NCI-H748 (cell line): ENCODE measurements at regions not wholly inside any gene's neighbourhood (a gene's known extent, or its start where the extent isn't known, plus 50 kb on each side); places are given as distances from the start of the nearest gene placed in this dataset.

Experiments used
- DNase-seq: peaks from one replicate; lab custom pipeline; 2025; ENCODE audit not compliant: unreplicated experiment; lab: John Stamatoyannopoulos, UW

DNA sequence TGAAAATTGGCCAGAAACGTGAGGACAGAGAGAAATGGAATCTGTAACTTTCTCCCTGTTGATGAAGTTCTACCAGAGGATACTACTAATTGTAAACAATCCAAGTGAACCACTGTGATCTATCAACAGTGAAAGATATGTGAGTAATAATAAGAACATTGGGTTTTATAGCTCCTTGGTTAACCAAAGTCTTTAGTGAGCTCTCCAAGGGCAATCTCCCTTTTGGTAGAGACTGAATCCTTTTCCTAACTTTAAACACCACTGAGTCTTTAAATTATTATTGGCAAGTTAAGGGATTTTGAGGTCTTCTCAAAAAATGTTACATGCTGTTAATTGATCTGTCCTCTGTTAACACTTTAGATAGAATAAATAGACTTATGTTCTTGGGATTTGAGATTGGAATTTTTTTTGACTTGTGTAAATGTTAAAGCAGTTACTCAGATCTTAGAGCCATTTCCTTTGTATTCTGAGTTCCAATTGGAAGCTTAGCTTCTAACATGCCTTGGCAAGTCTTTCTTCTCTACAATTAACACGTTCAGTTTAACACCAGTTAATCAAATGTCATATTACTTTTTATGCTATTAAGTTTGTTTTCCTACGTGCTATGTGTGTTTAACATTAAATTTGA is 338.2 kb upstream of the DDHD1 start:
- DNase-seq: no peak

DNA sequence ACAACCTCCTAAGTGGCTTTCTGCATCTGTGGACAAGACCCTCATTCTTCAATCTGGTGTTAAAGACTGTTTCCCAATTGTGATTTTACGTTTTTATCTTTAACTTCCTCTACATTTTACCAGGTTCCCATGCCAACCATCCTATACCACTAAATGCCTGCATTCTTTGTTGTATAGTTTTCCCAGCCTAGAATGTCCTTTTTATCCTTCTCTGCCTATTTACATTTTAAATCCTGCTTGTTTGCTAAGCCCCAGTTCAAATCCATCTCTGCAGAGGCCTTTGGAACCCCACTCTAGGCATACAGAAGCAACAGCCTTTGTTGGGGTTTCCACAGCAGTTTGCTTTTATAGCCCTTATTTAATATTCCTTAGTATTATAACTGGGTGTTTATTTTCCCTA is 325.1 kb upstream of the DDHD1 start:
- DNase-seq: no peak

DNA sequence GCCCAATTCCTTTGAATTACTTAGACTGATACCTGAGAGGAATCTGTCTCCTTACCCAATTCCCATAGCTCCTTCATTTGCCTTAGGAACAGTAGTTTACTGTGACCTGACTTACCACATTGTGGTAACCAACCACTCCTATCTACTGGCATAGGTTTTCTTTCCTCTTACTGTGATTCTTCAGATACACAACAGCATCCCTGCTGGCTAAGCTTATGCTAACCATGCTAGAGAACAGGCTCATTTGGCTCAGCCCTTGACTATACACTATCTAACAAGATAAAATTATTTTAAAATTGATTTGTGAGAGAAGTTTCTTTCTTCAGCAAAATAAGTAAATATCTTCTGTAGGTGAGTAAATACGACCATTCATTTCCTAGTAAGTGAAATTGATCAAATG is 320.4 kb upstream of the DDHD1 start:
- DNase-seq: no peak

DNA sequence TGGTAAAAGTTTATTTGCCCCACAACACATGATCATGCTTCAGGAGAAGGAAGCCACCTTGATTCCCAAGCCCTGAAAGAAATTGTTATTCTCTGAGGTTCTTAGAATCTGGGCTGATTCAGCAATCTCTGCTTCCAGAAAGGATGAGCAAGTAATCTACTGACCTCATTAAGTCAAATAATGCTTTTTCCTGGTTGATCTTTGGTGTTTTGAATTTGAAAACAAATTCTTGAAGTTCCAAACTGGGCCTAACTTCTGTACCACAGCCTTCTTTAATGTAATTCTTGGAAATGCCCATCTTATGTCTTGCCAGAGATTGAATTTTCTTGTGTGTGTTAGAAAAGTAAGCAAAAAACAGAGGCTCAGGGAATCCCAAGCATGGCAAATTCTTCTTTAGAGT is 319.2 kb upstream of the DDHD1 start:
- DNase-seq: no peak

DNA sequence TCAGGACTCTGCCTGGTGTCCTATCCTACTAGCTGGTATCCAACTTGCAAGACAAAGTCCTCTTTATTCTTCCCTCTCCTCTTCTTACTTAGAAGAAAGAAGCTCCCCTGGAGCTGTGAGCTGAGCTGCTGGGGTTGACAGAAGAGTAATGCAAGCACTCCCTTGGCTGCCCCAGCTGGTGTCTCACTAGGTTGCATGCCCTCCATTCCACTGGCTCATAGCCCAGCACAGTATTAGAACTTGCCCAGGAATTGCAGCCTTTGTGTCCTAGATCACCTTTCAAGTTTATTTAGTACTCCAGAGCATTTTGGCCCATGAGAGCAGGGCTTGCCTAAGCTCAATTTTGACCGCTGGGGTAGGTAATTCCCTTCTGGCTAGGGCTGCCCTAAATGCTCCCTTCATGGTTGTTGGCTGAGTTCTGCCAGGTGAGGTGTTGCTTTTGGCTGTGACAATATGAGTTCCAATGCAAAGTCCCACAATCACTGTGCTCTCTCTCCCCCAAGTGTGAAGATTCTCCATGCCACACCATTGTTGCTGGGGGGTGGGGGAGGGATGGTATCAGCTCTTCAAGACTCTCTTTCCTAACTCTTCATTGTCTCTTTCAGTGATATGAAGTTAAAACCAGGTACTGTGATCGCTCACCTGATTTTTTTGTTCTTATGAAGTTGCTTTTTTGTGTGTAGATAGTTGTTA is 317.4 kb upstream of the DDHD1 start:
- DNase-seq: no peak

DNA sequence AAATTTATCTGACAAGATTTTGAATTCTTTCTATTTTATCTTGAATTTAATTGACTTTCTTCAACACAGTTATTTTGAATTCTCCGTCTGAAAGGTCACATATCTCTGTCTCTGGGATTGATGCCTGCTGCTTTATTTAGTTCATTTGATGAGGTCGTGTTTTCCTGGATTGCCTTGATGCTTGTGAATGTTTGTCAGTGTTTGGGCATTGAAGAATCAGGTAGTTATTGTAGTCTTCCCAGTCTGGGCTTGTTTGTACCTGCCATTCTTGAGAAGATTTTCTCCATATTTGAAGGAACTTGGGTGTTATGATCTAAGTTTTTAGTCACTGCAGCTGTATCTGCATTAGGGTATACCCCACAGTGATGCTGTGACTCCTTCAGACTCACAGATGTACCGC is 315.8 kb upstream of the DDHD1 start:
- DNase-seq: no peak

DNA sequence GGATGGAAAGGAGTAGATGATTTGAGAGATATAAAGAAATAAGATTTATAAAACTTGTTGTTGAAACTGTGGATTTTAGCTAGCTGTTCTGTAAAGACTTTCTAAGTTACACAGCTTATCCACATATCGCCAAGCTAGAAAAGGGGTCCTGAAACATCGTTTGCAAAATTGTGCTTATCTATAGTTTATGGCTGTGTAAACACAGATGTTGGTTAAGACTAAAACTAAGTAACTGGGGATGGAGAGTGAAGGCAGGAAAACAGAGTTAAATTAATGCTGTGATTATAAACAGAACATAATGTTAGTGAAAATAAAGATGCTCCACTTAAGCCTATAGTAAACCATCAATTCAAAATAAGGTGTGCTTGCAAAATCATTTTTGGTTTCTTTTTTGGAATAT is 311.3 kb upstream of the DDHD1 start:
- no peak for DNase-seq

DNA sequence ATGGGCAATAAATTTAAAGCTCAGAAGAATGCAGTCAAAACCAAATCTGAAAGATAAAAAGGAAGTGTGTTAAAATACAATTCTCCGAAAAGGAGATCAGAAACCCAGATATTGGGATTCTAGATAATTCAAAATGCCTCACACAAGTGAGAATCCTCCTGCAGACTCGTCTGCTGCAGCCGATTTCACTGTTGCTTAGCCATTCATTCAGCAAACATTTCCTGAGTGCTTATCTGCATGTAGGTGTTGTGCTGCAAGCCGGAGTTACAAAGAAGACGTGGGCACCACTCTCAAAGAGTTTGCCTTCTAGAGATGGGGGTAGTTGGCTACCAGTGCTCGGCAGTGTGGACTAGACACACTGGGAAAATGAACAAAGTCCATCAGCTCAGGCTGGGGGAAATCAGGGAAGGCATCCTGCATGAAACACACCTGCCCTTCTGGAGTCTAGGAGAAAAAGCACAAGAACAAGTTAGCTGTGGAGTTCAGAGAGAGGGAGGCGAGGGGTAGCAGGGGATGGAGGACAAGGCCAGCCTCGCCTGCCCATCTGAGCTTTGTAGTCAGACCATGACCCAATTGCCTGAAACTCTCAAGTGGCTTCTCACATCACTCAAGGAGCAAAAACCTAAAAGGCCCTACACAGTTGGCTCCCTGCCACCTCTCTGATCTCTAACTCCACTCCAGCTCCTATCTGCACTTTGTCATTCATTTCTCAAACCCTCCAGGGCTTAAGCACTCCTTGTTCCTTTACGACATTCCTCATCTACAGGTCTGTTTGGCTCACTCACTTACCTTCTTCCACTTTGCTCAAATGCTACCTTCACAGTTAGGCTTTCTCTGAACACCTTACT is 310.0 kb upstream of the DDHD1 start:
- no peak for DNase-seq

DNA sequence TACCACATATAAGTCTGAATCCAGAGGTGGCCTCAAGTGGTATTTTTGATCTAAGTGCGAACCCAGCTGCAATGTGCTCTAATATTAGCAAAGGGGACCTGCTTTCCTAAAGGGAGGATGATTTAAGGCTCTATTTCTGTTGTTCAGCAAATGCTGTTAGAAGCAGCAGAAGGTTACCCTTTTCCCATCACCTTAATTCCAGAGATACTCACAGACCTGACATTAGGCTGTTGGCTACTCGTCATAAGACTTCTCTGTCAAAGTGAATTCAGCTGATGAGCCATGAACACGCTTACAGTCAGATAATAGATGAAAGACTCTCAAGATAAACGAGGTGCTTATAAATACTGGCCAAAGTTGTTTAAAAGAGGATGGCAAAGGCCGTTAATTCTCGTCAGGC is 308.7 kb upstream of the DDHD1 start:
- DNase-seq: no peak

DNA sequence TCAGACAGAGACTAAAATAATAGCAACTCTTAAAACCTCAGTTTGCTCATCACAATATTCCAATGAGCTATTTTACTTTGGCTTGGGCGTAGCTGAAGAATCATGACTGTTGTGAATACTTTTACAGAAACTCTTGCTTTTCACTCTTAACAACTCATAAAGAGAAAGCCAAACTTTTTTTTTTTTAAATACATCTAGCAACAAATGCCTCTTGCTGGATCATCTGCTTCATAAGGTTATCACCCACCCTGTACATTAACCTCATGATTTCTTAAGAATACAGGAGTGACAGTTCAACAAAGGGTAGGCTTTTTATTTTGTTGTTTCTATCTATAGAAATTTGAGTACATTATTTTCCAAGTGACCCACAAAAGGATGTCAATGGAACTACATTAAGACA is 307.4 kb upstream of the DDHD1 start:
- no peak for DNase-seq

DNA sequence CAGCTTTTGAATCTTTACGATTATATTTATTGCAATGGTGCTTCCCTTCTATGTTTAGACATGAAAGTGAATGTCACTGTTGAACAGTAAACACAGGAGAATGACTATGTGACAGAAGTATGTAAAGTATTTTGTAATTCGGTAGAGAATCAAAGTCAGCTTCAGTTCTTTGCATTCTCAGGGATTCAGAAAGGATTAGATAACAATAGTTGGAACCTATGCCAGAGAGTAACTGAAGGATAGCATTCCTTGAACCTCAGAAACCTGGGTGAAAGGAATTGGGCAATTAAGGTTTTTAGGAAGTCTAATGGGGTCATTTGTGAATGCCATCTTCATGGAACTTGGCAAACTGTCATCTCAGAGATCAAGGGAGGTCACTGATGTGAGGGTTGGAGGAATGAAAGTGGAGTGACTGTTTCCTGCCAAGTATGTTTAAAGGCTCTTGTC is 305.3 kb upstream of the DDHD1 start:
- no peak for DNase-seq

DNA sequence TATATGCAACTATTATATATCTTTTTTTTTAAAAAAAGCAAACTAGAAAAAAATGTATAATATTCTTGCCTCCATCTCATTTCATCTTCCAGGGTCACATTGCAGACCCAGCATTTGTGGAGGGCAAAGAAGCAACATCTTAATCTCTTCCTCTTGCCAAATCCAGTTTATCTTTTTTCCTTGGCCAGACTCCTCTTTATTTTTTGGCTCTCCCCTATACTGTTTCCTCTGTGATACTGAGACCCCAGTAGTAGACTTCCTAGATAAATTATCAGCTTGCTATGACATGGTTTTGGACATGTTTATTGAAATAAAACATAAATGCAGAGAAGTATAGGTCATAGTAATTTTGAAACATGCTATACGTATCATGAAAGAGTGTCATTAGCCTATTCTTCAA is 303.8 kb upstream of the DDHD1 start:
- no peak for DNase-seq

DNA sequence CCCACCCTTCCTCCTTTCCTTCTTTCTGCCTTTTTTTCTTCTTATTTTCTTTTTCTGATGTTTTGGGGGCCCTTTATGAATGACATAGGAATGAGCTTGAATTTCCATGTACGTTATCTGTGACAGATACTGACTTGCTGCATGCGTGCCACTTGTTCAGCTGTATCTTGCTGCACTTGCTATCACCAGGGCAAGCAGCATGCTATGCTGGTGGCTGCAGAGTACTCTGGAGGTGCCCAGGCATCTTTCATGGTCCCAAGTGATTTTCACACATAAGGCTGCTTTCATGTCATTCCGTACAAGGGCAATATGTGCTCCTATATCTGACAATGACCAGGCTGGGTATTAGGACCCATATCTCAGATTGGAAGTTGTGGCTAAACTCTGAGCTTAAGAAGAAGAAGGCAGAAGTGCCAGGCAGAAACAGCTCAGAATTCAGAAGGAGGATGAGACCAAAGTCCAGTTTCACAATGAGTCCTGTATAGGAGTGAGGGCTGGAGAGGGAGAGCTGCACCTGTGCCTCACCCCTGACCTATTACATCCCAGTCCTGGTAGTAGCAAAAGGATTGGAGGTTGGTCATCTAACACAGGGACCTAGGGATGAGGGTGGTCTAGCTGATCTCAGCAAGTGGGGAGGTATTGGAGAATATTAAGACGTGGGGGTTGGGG is 299.0 kb upstream of the DDHD1 start:
- DNase-seq: no peak

DNA sequence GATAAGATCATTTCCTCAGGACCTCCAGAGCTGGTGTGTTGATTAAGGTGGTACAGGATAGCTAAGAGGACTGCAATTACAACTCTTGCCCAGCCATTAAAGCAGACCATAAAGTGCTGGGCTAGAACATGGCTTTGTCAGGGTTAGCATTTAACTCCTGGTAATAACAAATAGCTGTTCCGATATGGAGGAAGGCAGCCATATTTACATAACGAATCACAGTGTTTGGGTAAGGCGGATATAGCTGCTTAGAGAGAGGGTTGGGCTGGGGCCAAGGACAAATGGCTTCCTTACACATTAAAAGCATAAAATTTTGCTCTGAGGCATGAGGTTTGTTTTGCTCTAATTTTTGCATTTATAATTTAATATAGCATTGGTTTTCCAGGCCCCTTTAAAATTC is 297.7 kb upstream of the DDHD1 start:
- DNase-seq: peak; percentile 17

DNA sequence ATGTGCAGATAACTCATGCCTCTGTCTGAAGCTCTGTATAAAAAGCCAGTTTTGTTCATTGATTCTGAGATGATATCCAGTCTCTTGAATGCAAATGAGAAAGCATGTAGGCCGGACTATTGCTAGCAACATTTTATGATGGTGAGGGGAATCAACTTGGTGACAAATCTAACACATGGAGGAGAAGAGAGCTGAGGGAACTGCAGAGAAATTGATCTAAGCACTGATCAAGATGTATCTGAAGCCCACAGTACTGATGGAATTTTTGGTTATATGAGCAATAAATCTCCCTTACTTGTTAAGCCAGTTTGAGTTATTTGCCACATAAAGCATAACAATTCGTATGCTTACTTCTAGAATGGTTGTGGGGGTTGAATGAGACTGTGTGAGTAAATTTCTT is 295.6 kb upstream of the DDHD1 start:
- no peak for DNase-seq

DNA sequence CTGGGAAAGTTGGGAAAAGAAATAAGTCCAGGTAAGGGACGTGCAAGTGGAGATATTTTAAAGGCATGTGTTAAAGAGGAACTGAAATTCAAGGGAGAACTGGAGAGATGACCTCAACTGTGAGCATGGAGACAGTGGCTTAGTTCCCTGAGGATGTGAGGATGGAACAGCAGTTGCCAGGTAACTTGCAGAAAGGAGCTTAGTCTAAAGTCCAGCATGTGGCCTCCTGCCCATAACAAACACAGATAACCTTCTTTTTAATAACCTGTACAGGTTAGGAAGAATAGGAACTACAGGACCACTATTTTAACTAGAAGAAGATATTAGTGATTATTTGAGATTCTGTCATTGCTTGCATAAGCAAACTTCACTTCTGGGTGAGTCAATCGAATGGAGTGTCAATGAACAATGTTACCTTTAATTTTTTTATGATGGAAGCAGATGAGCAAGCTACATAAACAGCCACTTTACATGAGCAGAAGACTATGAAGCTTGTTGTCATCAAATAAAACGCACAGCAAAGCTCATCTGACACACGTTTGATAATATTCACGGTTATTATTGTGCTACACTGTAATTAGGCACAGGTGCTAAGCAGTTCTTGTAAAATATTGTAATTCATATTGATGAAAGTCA is 291.7 kb upstream of the DDHD1 start:
- DNase-seq: no peak

DNA sequence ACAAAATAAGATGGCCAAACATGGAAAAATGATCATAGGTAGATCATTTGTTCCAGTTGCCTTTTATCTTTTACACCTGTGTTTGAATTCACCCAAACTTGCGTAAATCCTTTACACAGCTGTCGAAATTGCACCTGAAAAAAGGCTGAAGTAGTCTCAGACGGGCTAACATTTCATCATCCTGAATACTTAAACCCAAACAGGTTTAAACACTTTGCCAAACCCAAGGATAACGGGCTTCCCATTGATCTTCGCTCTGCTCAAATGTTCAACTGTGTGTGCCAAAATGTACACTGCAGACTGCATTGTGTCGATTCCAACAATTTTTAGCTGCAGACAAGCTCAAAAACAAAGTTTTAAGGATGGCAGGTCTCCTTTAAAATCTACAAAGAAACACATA is 288.7 kb upstream of the DDHD1 start:
- no peak for DNase-seq

DNA sequence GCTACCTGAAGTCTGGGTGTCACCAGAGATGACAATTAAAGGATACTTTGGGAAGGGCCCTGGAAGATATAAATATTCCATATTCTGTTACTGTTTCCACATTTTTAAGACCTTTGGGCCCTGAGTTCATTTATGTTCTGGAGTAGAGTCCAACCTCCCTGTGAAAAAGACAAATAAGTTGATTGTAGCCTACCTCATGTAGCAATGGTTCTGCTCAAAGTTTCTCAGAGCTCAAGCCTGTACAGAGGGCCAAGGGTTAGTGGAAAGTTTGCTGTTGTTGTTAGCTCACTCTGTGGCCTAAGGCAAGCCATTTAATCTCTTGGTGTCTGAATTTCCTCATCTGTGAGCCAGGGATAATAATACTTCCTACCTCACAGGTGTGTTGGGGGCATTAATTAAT is 284.7 kb upstream of the DDHD1 start:
- DNase-seq: no peak

DNA sequence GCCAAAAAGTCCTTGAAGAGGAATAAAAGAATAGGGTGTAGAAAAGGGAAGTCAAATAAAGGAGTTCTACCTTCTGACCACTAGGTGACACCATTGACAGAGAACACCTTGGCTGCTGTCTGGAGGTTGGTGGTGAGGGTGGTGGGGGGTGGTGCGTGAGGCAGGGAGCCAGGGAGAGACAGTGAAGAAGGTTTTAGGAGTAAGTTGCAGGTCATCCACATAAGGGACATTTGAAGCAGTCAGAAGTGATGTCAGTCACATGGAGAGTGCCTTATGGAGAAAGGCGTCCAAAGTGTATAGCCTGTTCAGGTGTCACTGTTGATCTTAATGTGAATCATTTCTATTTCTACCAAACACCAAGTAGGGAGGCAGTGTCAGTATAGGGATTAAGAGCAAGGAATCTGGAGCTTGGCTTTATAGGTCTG is 279.3 kb upstream of the DDHD1 start:
- peak; percentile 21 for DNase-seq

DNA sequence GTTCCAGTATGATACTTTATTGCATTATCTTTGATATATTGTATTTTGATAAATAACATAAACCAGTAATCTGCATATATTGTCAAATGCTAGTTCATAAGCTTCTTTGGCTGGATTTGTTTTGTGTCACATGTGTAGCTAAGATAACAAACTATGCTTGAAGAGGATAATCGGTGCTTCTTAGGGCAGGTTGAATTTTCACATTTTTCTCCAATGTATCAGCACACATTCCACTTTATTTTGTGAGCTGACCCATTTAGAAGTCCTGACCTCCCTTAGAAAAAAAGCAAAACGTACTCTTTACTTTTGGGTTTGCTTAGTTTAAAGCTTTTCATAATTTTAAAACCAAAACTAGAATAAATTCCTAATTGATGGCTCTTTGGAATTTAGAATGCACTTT is 277.7 kb upstream of the DDHD1 start:
- DNase-seq: no peak
